GM18505 (cell line): ENCODE measurements at regions not wholly inside any gene's neighbourhood (a gene's known extent, or its start where the extent isn't known, plus 50 kb on each side); places are given as distances from the start of the nearest gene placed in this dataset.
"Not testable (repeated sequence)": the region's sequence is repeated elsewhere in the genome, so short reads cannot be mapped to it uniquely, and the experiment has no call there.

ENCODE experiments used
- ATAC-seq: cut with Tn5 transposase; IDR thresholded peaks from one replicate; pipeline ENCODE4 v1.9.1; 2021; ENCODE audit not compliant: unreplicated experiment
- POLR2A ChIP-seq: IDR thresholded peaks from 4 replicates; pipeline ENCODE4 v1.6.1; 2011; ENCODE audit warnings: borderline replicate concordance; ENCODE audit not compliant: insufficient read depth, insufficient read length; ENCODE audit errors: extremely low read depth

DNA sequence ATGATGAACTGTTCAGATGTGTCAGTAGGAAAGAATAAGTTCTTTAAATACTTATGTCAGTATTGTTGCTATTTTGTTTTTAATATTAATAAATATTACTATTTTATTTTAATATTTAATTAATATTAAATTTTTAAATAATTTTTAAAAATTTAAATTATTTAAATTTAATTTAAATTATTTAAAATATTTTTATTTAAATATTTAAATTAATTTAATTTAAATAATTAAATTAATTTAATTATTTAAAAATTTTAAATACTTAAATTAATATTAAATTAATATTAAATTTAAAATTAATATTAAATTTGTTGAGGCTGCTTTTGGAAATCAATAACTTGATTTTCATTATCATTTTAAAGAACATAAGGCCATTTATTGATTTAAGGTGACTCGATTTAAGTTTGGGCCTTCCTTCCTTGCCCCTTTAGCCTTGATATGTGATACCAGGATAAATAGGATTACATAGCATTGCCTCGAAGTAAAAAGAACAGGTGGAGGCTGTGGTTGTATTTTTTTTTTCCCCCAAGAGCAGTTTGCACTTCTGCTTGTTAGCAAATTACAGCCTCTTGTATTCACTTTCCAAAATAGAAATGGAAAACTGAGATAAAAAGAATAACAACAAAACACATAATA lies 915.2 kb downstream of the TTLL7 start:
- TF ChIP-seq POLR2A = no peak
- ATAC-seq = no peak

- TF ChIP-seq POLR2A = no peak
- ATAC-seq = no peak
These were observed 921.5 kb downstream of the TTLL7 start for GRCh38 chr1:83077411-83077810.

- ATAC-seq = no peak
- no peak for TF ChIP-seq POLR2A
These were observed 923.8 kb downstream of the TTLL7 start for GRCh38 chr1:83075107-83075506.

DNA sequence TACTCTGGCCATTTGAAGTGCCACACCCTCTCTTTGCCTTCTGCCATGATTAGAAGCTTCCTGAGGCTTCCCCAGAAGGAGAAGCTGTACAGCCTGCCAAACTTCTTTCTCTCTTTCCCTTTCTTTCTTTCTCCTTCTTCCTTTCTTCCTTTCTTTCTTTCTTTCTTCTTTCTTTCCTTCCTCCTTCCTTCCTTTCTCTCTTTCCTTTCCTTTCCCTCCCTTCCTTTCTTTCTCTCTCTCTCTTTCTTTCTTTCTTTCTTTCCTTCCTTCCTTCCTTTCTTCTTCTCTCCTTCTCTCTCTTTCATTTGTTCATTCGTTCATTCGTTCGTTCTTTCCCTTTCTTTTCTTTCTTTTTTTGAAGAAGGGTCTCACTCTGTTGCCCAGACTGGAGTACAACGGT lies 931.0 kb downstream of the TTLL7 start:
- no peak for TF ChIP-seq POLR2A
- no peak for ATAC-seq

DNA sequence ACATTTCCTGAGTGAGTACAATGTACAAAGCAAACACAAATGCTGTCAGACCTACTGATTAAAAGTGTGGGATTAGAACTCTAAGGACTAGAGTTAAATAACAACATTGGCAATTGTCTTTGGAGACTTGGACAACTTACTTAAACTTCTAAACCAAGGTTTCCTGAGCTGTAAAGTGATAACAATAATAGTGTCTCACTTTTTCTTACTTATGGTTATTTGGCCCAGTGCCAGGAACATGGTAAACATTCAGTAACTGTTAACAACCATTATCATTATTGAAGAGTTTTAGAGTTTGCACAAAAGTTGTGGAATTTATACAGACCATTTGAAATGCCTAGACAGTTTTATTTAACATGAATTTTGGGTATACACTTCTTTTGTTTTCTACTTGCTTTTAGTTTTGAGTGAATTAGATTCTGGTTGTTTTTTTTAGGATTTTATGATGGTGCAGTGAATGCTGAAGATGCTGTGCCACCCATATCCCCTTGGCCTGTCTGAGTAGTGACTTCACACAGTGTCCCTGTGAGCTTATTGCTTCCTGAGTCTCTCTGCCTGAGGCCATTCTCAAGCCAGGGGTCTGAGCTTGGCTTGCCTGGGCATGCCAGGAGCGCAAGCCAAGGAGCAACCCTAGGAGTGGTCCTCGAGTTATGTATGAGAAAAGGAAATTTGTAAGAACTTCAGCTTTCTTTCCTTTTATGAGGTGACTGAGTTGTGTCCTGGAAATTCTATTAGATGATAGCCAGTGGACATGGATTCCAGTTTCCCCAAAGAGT lies 932.8 kb downstream of the TTLL7 start:
- no peak for TF ChIP-seq POLR2A
- no peak for ATAC-seq

DNA sequence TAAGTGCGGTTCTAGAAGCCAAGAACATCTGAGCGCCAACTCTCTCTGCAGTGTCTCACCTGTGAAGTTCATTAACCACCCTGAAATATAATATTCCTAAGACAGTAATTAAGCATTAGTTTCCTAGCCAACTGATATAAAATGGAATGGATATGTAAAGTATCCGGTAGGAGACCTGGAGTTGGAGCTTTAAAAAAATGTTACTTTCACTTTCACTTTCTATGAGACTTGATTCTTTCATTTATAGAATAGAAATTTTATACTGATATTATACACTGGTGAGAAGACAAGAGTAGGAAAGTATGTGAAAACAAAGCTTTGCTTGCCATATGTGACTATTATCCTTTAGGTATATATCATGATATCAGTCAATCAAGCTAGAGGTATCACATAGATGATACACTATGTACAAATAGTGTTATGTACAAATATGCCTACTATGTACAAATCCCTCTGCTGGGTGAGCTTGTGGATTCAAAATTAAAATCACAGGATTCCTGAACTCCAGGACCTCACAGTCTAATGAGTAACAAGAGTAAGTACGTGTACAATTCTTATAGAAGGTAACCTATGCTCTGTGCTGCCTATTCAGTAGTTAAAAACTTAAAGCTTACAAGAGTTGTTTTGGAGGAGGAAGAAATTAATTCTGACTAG lies 934.2 kb downstream of the TTLL7 start:
- ATAC-seq = no peak

GRCh38 chr1:83060651-83061390 lies 938.1 kb downstream of the TTLL7 start:
- no peak for ATAC-seq

More for the DNA sequence above, 934.2 kb downstream of the TTLL7 start:
- TF ChIP-seq POLR2A = no peak

GRCh38 chr1:83060221-83060620 lies 938.7 kb downstream of the TTLL7 start:
- no peak for ATAC-seq
- no peak for TF ChIP-seq POLR2A

More at GRCh38 chr1:83060651-83061390, 938.1 kb downstream of the TTLL7 start:
- TF ChIP-seq POLR2A = no peak

DNA sequence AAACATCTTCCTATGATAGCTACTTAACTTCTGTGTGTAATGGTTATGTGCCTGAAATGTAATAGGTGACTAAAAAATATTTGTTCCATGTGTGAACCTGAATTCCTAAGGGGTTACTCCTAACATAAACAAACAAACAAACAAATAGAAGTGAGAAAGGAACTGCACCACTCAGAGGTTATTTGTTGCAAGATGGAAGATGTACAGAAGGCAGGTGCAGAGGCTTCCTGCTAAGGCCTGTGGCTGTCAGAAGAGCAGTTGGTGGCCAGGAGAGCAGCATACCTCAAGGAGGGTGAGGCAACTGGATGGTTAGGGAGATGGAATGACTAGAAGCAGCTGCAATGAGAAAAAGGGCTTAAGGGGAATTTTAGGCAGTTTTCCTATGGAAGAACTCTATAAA lies 940.6 kb downstream of the TTLL7 start:
- no peak for ATAC-seq

DNA sequence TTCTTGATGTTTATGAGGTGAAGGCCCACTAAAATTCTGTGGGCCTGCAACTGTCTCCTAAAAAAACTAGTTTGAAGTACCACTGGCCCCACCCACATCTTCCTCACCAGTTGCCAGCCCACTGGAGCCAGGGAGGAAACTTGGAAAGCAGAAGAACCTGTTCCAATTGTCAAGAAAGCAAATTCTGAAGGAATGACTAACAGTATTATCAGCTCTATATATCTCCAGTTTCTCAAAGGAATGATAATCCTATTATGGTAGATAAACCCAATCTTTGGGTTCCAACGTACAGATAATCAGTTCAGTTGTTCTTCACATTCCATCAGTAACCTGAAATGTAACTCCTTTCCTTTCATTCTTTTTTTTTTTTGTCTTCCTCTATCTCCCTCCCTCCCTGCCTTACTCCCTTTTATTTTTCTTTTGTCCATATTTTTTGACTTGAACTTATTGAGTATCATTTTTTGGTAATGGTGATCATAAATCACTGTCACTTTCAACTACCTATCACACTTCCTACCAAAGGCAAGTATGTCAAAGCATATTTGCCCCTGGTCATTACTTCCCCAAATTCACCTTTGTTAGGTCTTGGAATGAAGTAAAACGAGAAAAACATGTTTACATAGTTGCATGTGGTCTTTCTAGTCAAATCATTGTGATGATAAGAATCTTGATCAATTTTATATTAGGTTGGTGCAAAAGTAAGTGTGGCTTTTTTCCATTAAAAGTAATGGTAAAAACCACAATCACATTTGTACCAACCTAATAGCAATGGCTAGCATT lies 943.4 kb downstream of the TTLL7 start:
- TF ChIP-seq POLR2A = no peak
- ATAC-seq = no peak

More for the DNA sequence above, 940.6 kb downstream of the TTLL7 start:
- no peak for TF ChIP-seq POLR2A

DNA sequence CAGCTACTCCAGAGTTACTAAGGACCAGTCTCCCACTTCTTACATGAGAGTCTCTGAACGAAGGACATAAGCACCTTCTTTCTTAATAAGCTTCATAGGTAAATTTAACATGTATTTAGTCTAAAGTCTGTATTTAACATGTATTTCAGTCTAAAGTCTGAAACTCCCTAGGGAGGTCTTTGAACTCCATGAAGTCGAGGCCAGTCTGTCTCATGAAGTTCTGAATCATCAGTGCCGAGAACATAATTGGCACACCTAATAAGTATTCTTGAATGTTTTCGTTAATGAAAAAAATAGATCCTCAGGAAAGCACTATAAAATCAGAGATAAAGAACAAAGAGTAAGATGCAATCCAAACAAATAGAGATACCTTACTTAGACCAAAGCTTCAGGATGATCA lies 945.5 kb downstream of the TTLL7 start:
- no peak for TF ChIP-seq POLR2A
- no peak for ATAC-seq

DNA sequence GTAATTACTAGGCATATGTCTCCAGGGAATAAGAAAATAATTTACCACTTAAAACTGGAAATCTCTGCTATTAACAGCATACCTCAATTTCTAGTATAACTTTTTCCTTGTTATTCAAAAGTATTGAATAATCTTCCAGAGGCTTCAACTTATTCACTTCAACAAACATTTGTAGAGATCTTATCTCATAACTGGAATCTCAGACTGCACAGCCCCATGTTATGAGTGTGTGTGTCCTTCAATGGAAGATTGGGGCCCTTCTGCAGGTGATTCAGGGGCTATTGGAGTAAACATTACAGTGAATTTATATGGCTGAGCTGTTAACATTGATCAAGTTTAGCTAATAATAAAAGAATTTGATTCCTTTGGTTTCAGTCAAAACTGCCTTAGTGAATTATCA lies 946.1 kb downstream of the TTLL7 start:
- TF ChIP-seq POLR2A = no peak
- ATAC-seq = no peak

- not testable (repeated sequence) for ATAC-seq
These were observed 947.9 kb downstream of the TTLL7 start for GRCh38 chr1:83051053-83051452.

DNA sequence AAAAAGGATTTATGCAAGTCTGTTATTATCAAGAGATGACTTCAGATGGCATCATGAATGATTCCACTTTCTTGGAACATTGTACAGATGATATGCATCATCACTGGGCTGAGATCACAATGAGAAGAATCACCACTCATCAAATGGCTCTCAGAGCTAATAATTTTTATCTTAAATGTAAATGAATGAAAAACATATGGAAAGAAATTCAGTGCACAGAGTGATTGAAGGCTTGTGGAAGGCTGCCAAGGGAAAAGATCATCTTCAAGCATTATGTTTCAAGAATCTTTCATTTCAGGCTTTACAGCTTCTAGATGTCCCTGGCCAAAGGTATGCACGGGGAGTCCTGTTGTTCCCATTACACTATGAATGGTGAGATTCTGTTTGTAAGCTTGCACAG lies 955.7 kb downstream of the TTLL7 start:
- ATAC-seq = no peak
- no peak for TF ChIP-seq POLR2A

GRCh38 chr1:83039091-83039490 lies 959.8 kb downstream of the TTLL7 start:
- ATAC-seq = not testable (repeated sequence)
